ENCODE measurements at regions not wholly inside any gene's neighbourhood (a gene's known extent, or its start where the extent isn't known, plus 50 kb on each side); places are given as distances from the start of the nearest gene placed in this dataset.

- peak; percentile 31 for DNase-seq (ENCODE audit: low spot score)
Observed at GRCh38 chr1:78203410-78203982, 157.7 kb downstream of the GIPC2 start.

- peak; percentile 49 for DNase-seq (ENCODE audit: low spot score)
Observed at GRCh38 chr1:78210175-78210574, 164.4 kb downstream of the GIPC2 start.

- peak; percentile 23 for DNase-seq (ENCODE audit: low spot score)
Observed at GRCh38 chr1:78211483-78212092, 165.8 kb downstream of the GIPC2 start.

GRCh38 chr1:78214334-78214733 lies 168.6 kb downstream of the GIPC2 start:
- no peak for DNase-seq (ENCODE audit: low spot score)

GRCh38 chr1:78222225-78222959 lies 176.6 kb downstream of the GIPC2 start:
- DNase-seq (ENCODE audit: low spot score): no peak

GRCh38 chr1:78222960-78223358 lies 177.2 kb downstream of the GIPC2 start:
- no peak for DNase-seq (ENCODE audit: low spot score)

GRCh38 chr1:78223417-78224215 lies 177.8 kb downstream of the GIPC2 start:
- DNase-seq (ENCODE audit: low spot score): peak; percentile 64

GRCh38 chr1:78224246-78224785 lies 178.6 kb downstream of the GIPC2 start:
- no peak for DNase-seq (ENCODE audit: low spot score)

- peak; percentile 39 for DNase-seq (ENCODE audit: low spot score)
Observed at GRCh38 chr1:78224861-78225552, 179.2 kb downstream of the GIPC2 start.

GRCh38 chr1:78226784-78227183 lies 181.0 kb downstream of the GIPC2 start:
- DNase-seq (ENCODE audit: low spot score): no peak

GRCh38 chr1:78227705-78228635 lies 182.2 kb downstream of the GIPC2 start:
- no peak for DNase-seq (ENCODE audit: low spot score)

GRCh38 chr1:78229344-78229743 lies 183.6 kb downstream of the GIPC2 start:
- DNase-seq (ENCODE audit: low spot score): peak; percentile 38

GRCh38 chr1:78231477-78231876 lies 185.7 kb downstream of the GIPC2 start:
- DNase-seq (ENCODE audit: low spot score): no peak

- DNase-seq (ENCODE audit: low spot score): no peak
Observed at GRCh38 chr1:78231894-78232293, 186.1 kb downstream of the GIPC2 start.

- DNase-seq (ENCODE audit: low spot score): no peak
Observed at GRCh38 chr1:78232630-78233029, 186.9 kb downstream of the GIPC2 start.

- no peak for DNase-seq (ENCODE audit: low spot score)
Observed at GRCh38 chr1:78234496-78234895, 188.7 kb downstream of the GIPC2 start.

GRCh38 chr1:78236716-78237115 lies 190.9 kb downstream of the GIPC2 start:
- DNase-seq (ENCODE audit: low spot score): peak; percentile 82

GRCh38 chr1:78237364-78237916 lies 191.7 kb downstream of the GIPC2 start:
- DNase-seq (ENCODE audit: low spot score): peak; percentile 70

- DNase-seq (ENCODE audit: low spot score): no peak
Observed at GRCh38 chr1:78240191-78240590, 194.4 kb downstream of the GIPC2 start.

GRCh38 chr1:78240755-78241154 lies 195.0 kb downstream of the GIPC2 start:
- DNase-seq (ENCODE audit: low spot score): no peak

Measured in kidney tubule cell (primary cell).